B cell (primary cell): ENCODE measurements at regions not wholly inside any gene's neighbourhood (a gene's known extent, or its start where the extent isn't known, plus 50 kb on each side); places are given as distances from the start of the nearest gene placed in this dataset.

ENCODE experiments used
- ATAC-seq: fragments of 200-7000 bp; cut with Tn5 transposase; one replicate; pipeline ENCODE4 v1.10.0; 2021; ENCODE audit warnings: low read depth, mild to moderate bottlenecking, moderate number of reproducible peaks, moderate library complexity
- CTCF ChIA-PET: fragments of 350-600 bp; sonication (Branson Sonifier 250); formaldehyde crosslinking; loops from one replicate; lab custom pipeline; 2021; ENCODE audit warnings: antibody characterized with exemption, inconsistent platforms; lab: Charles Lee
- POLR2A ChIA-PET: fragments of 350-600 bp; sonication (Branson Sonifier 250); formaldehyde crosslinking; loops from one replicate; lab custom pipeline; 2021; ENCODE audit warnings: antibody characterized with exemption; lab: Charles Lee
- DNase-seq: peaks from one replicate; pipeline ENCODE4 v3.0.0; 2013
- H2AFZ ChIP-seq: 2 replicates; pipeline ENCODE4 v1.6.1; 2012; ENCODE audit warnings: mild to moderate bottlenecking, low read depth, low read length; ENCODE audit not compliant: insufficient read depth, poor library complexity, severe bottlenecking
- H3K27ac ChIP-seq, 2 donors: 1 replicate in 1 of 2; 2 replicates in 1 of 2; pipeline ENCODE4 v1.5.1; 2012 to 2013; ENCODE audit warnings: low read length in 2 of 2, mild to moderate bottlenecking in 2 of 2, moderate library complexity in 1 of 2
- H3K27me3 ChIP-seq, 4 experiments: fragments of 200-600 bp in 1 of 4; sonication (generic) in 1 of 4; replicated peaks in 1 of 4; 1 replicate in 2 of 4; 2 replicates in 2 of 4; pipeline versions ENCODE4 v1.6.1 to v1.7.0; 2013 to 2016; ENCODE audit warnings: low read length in 3 of 4, mild to moderate bottlenecking in 2 of 4, mixed read lengths in 1 of 4, moderate library complexity in 1 of 4; ENCODE audit not compliant: insufficient read depth in 4 of 4, control insufficient read depth in 3 of 4; ENCODE audit errors: control extremely low read depth in 1 of 4
- H3K36me3 ChIP-seq, 2 experiments: replicated peaks in 1 of 2; 1 replicate in 1 of 2; 2 replicates in 1 of 2; pipeline versions ENCODE4 v1.6.1 to v1.7.1; 2013; ENCODE audit warnings: low read length in 1 of 2; ENCODE audit not compliant: insufficient read depth in 2 of 2, control insufficient read depth in 1 of 2; ENCODE audit errors: control extremely low read depth in 1 of 2, extremely low read depth in 1 of 2
- H3K4me1 ChIP-seq, 2 donors: fragments of 200-600 bp in 1 of 2; sonication (generic) in 1 of 2; 1 replicate in 1 of 2; 2 replicates in 1 of 2; pipeline versions ENCODE4 v1.5.1 to v1.6.1; 2013 to 2017; ENCODE audit warnings: low read length in 2 of 2; ENCODE audit not compliant: control insufficient read depth in 2 of 2, insufficient read depth in 2 of 2
- H3K4me2 ChIP-seq: replicated peaks from 2 replicates; pipeline ENCODE3; 2012; ENCODE audit warnings: mild to moderate bottlenecking, low read depth, low read length; ENCODE audit not compliant: poor library complexity, severe bottlenecking
- H3K4me3 ChIP-seq, 5 experiments: fragments of 200-600 bp in 1 of 5; sonication (generic) in 1 of 5; 1 replicate in 3 of 5; 2 replicates in 2 of 5; pipeline versions ENCODE4 v1.5.1 to v1.7.0; 2011 to 2016; ENCODE audit warnings: low read length in 4 of 5, mild to moderate bottlenecking in 4 of 5, low read depth in 2 of 5, control low read depth in 1 of 5, moderate library complexity in 1 of 5; ENCODE audit not compliant: insufficient read depth in 1 of 5; ENCODE audit errors: control extremely low read depth in 1 of 5, extremely low read depth in 1 of 5
- H3K79me2 ChIP-seq: fragments of 200-600 bp; sonication (generic); one replicate; pipeline ENCODE4 v1.6.0; 2016; ENCODE audit warnings: low read length; ENCODE audit not compliant: control insufficient read depth, insufficient read depth
- H3K9ac ChIP-seq: fragments of 200-600 bp; sonication (generic); 2 replicates; pipeline ENCODE4 v1.6.1; 2017; ENCODE audit warnings: mild to moderate bottlenecking, low read length, moderate library complexity
- H3K9me3 ChIP-seq, 3 donors: one replicate each; pipeline versions ENCODE4 v1.6.1 to v1.7.1; 2013; ENCODE audit warnings: low read length in 2 of 3; ENCODE audit not compliant: control insufficient read depth in 2 of 3, insufficient read depth in 1 of 3; ENCODE audit errors: control extremely low read depth in 1 of 3
- H4K20me1 ChIP-seq: 2 replicates; pipeline ENCODE4 v1.6.0; 2012; ENCODE audit warnings: mild to moderate bottlenecking, low read length; ENCODE audit not compliant: insufficient read depth, control insufficient read depth, poor library complexity, severe bottlenecking
- H3K27ac Mint-ChIP-seq: one replicate; pipeline ENCODE4 v1.8.0; 2021; ENCODE audit warnings: mixed read lengths
- H3K27me3 Mint-ChIP-seq: one replicate; pipeline ENCODE4 v1.8.0; 2021; ENCODE audit warnings: mixed read lengths
- H3K4me1 Mint-ChIP-seq: one replicate; pipeline ENCODE4 v1.8.0; 2021; ENCODE audit warnings: mixed read lengths
- H3K4me3 Mint-ChIP-seq: one replicate; pipeline ENCODE4 v1.8.0; 2021; ENCODE audit warnings: mixed read lengths
- H3K9me3 Mint-ChIP-seq: one replicate; pipeline ENCODE4 v1.8.0; 2022; ENCODE audit warnings: mixed read lengths; ENCODE audit not compliant: insufficient read depth
- CTCF ChIP-seq: fragments of 200-600 bp; IDR thresholded peaks from one replicate; pipeline ENCODE4 v1.8.0; 2022; ENCODE audit warnings: antibody characterized with exemption, mild to moderate bottlenecking
- EZH2 ChIP-seq: IDR thresholded peaks from 2 replicates; pipeline ENCODE4 v1.6.1; 2012; ENCODE audit warnings: borderline replicate concordance, low read depth, mild to moderate bottlenecking, moderate library complexity, low read length; ENCODE audit not compliant: insufficient read depth, poor library complexity, severe bottlenecking
- WGBS: methylation state at CpG from one replicate; pipeline ENCODE4 v1.1.5; 2013; ENCODE audit warnings: missing lambda C conversion rate; ENCODE audit not compliant: insufficient coverage; 5-methylcytosine and 5-hydroxymethylcytosine counted together
- intact Hi-C: fragments of 100-400 bp; cut with micrococcal nuclease; formaldehyde crosslinking; loops from one replicate; pipeline ENCODE4 v1.10.0; 2022

GRCh38 chr9:38211002-38211401 lies 142.0 kb upstream of the SHB start:
- H3K27me3 ChIP-seq: peaks cover 0 to 3% (median 0%) of the 10 kb centered on the region in 4 experiments
- H3K79me2 ChIP-seq: no peaks in the 10 kb centered on the region
- H3K4me3 ChIP-seq: no peak overlapping the region
- no peak overlapping the region for H3K27ac Mint-ChIP-seq
- no peak overlapping the region for H3K27ac ChIP-seq
- no peak overlapping the region for H3K4me2 ChIP-seq
- ChIA-PET CTCF (no interaction called here), POLR2A (no interaction called here)
- WGBS: 83% methylated on average over 1 of the region's 1 CpG
- no peak overlapping the region for H2AFZ ChIP-seq
- no peaks in the 10 kb centered on the region for H3K4me1 Mint-ChIP-seq
- no peak for ATAC-seq
- H3K27me3 Mint-ChIP-seq: peaks cover 29% of the 10 kb centered on the region
- H3K4me1 ChIP-seq: no peaks in the 10 kb centered on the region
- no peak for DNase-seq
- intact Hi-C loops: loop anchor here (10.0 kb wide), 1 partner anchor 56 kb away; no protein-coding TSS in a partner anchor
- no peak overlapping the region for H3K9ac ChIP-seq
- H3K36me3 ChIP-seq: no peaks in the 10 kb centered on the region
- no peaks in the 10 kb centered on the region for H4K20me1 ChIP-seq
- no peaks in the 10 kb centered on the region for H3K9me3 Mint-ChIP-seq
- H3K4me3 Mint-ChIP-seq: no peak overlapping the region
- TF ChIP-seq EZH2 (no peak), CTCF (no peak)
- H3K9me3 ChIP-seq: peaks cover 0 to 2% (median 0%) of the 10 kb centered on the region in 3 donors

GRCh38 chr9:38208206-38208901 lies 139.3 kb upstream of the SHB start:
- H3K9me3 ChIP-seq: peaks cover 0 to 2% (median 0%) of the 10 kb centered on the region in 3 donors
- H3K9me3 Mint-ChIP-seq: no peaks in the 10 kb centered on the region
- no peaks in the 10 kb centered on the region for H4K20me1 ChIP-seq
- H3K4me2 ChIP-seq: no peak overlapping the region
- no peaks in the 10 kb centered on the region for H3K79me2 ChIP-seq
- CTCF ChIA-PET: no interaction called here
- no peaks in the 10 kb centered on the region for H3K4me1 ChIP-seq
- peaks cover 11% of the 10 kb centered on the region for H3K27me3 Mint-ChIP-seq
- intact Hi-C loops: no loop called here
- H3K27ac Mint-ChIP-seq: no peak overlapping the region
- POLR2A ChIA-PET: no interaction called here
- H2AFZ ChIP-seq: no peak overlapping the region
- ATAC-seq (no peak), DNase-seq (no peak)
- no peak overlapping the region for H3K4me3 Mint-ChIP-seq
- H3K27ac ChIP-seq: no peak overlapping the region
- TF ChIP-seq EZH2 (no peak), CTCF (no peak)
- H3K4me3 ChIP-seq: no peak overlapping the region
- no peaks in the 10 kb centered on the region for H3K4me1 Mint-ChIP-seq
- H3K36me3 ChIP-seq: no peaks in the 10 kb centered on the region
- H3K9ac ChIP-seq: no peak overlapping the region
- peaks cover 0 to 3% (median 0%) of the 10 kb centered on the region in 4 experiments for H3K27me3 ChIP-seq
- 97% methylated on average over 3 of the region's 4 CpGs for WGBS
